Loucy (cell line): ENCODE measurements at regions not wholly inside any gene's neighbourhood (a gene's known extent, or its start where the extent isn't known, plus 50 kb on each side); places are given as distances from the start of the nearest gene placed in this dataset.

ENCODE experiments used
- H2AFZ ChIP-seq: fragments of 200-600 bp; sonication (generic); 2 replicates; pipeline ENCODE4 v1.6.0; 2016; ENCODE audit warnings: antibody characterized with exemption, mild to moderate bottlenecking, low read length, moderate library complexity
- H3F3A ChIP-seq: fragments of 200-600 bp; 2 replicates; pipeline ENCODE4 v1.6.0; 2016; ENCODE audit warnings: antibody characterized with exemption, low read depth, mild to moderate bottlenecking
- H3K27me3 ChIP-seq: fragments of 200-600 bp; sonication (generic); 2 replicates; pipeline ENCODE4 v1.6.1; 2014; ENCODE audit warnings: low read length, mild to moderate bottlenecking; ENCODE audit not compliant: insufficient read depth, poor library complexity, severe bottlenecking
- H3K36me3 ChIP-seq: fragments of 200-600 bp; sonication (generic); 2 replicates; pipeline ENCODE4 v1.6.1; 2016; ENCODE audit warnings: low read length; ENCODE audit not compliant: insufficient read depth
- H3K4me1 ChIP-seq: fragments of 200-600 bp; sonication (generic); 2 replicates; pipeline ENCODE4 v1.5.1; 2014; ENCODE audit warnings: low read length, mild to moderate bottlenecking; ENCODE audit not compliant: insufficient read depth, poor library complexity, severe bottlenecking
- H3K4me2 ChIP-seq: fragments of 200-600 bp; sonication (generic); 2 replicates; pipeline ENCODE4 v1.6.0; 2014; ENCODE audit warnings: antibody characterized with exemption, low read length, low read depth, mild to moderate bottlenecking; ENCODE audit not compliant: poor library complexity, severe bottlenecking
- H3K4me3 ChIP-seq: fragments of 200-600 bp; sonication (generic); 2 replicates; pipeline ENCODE4 v1.5.1; 2014; ENCODE audit warnings: low read length, mild to moderate bottlenecking, mixed read lengths; ENCODE audit not compliant: poor library complexity, severe bottlenecking
- H3K79me2 ChIP-seq: fragments of 200-600 bp; sonication (generic); 2 replicates; pipeline ENCODE4 v1.6.1; 2014; ENCODE audit warnings: low read length; ENCODE audit not compliant: insufficient read depth
- H3K9ac ChIP-seq: fragments of 200-600 bp; sonication (generic); 2 replicates; pipeline ENCODE4 v1.6.0; 2014; ENCODE audit warnings: mild to moderate bottlenecking, low read depth, low read length, moderate library complexity; ENCODE audit not compliant: poor library complexity, severe bottlenecking
- H3K9me2 ChIP-seq: fragments of 200-600 bp; sonication (generic); replicated peaks from 2 replicates; pipeline ENCODE4 v1.6.1; 2016; ENCODE audit warnings: low read depth, low read length, mixed read lengths
- H3K9me3 ChIP-seq: fragments of 200-600 bp; sonication (generic); 2 replicates; pipeline ENCODE4 v1.6.1; 2014; ENCODE audit warnings: mild to moderate bottlenecking, antibody characterized with exemption, low read length, low read depth; ENCODE audit not compliant: insufficient read depth
- H4K20me1 ChIP-seq: fragments of 200-600 bp; sonication (generic); 2 replicates; pipeline ENCODE4 v1.6.0; 2014; ENCODE audit warnings: antibody characterized with exemption, low read length, mild to moderate bottlenecking; ENCODE audit not compliant: insufficient read depth, poor library complexity, severe bottlenecking
- EZH2phosphoT487 ChIP-seq: fragments of 200-600 bp; IDR thresholded peaks from 2 replicates; pipeline ENCODE4 v1.6.1; 2018; ENCODE audit warnings: antibody characterized with exemption, mild to moderate bottlenecking, moderate library complexity, borderline replicate concordance
- TF ChIP-seq, protein P1 (sequence below): fragments of 200-600 bp; sonication (generic); conservative IDR thresholded peaks from 2 replicates; pipeline ENCODE4 v1.5.1; 2014; ENCODE audit warnings: mild to moderate bottlenecking, antibody characterized with exemption, low read length

DNA sequence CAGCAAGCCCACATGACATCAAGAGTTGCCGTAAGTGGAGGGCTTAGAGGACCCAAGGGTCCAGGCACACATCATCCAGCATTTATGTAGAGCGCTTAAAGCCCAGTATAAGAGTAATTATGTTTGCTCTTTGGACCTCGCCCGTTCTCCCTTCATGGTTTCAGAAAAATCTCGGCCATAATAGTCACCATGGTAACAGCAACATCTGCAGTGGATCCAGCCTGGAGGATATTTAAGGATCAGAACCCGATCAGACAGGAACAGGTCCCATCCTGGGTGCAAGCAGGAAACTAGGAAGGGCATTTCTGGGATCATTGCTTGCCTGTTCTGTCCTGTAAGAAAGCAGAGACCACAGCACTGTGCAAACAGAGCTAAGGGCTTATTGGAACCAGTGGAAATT is 89.9 kb upstream of the KAZN start:
- TF ChIP-seq, protein P1, sequence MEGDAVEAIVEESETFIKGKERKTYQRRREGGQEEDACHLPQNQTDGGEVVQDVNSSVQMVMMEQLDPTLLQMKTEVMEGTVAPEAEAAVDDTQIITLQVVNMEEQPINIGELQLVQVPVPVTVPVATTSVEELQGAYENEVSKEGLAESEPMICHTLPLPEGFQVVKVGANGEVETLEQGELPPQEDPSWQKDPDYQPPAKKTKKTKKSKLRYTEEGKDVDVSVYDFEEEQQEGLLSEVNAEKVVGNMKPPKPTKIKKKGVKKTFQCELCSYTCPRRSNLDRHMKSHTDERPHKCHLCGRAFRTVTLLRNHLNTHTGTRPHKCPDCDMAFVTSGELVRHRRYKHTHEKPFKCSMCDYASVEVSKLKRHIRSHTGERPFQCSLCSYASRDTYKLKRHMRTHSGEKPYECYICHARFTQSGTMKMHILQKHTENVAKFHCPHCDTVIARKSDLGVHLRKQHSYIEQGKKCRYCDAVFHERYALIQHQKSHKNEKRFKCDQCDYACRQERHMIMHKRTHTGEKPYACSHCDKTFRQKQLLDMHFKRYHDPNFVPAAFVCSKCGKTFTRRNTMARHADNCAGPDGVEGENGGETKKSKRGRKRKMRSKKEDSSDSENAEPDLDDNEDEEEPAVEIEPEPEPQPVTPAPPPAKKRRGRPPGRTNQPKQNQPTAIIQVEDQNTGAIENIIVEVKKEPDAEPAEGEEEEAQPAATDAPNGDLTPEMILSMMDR, result no peak
- TF ChIP-seq EZH2phosphoT487, result no peak
- no peaks in the 10 kb centered on the region for H4K20me1 ChIP-seq
- H3K4me2 ChIP-seq, result no peak overlapping the region
- H3K79me2 ChIP-seq, result no peaks in the 10 kb centered on the region
- H3K9me3 ChIP-seq, result no peaks in the 10 kb centered on the region
- H3K9me2 ChIP-seq, result no peaks in the 10 kb centered on the region
- H3K4me1 ChIP-seq, result no peaks in the 10 kb centered on the region
- no peak overlapping the region for H3K4me3 ChIP-seq
- H3K9ac ChIP-seq, result no peak overlapping the region
- no peaks in the 10 kb centered on the region for H3K36me3 ChIP-seq
- H3K27me3 ChIP-seq, result no peaks in the 10 kb centered on the region
- no peak overlapping the region for H2AFZ ChIP-seq
- H3F3A ChIP-seq, result no peaks in the 10 kb centered on the region

DNA sequence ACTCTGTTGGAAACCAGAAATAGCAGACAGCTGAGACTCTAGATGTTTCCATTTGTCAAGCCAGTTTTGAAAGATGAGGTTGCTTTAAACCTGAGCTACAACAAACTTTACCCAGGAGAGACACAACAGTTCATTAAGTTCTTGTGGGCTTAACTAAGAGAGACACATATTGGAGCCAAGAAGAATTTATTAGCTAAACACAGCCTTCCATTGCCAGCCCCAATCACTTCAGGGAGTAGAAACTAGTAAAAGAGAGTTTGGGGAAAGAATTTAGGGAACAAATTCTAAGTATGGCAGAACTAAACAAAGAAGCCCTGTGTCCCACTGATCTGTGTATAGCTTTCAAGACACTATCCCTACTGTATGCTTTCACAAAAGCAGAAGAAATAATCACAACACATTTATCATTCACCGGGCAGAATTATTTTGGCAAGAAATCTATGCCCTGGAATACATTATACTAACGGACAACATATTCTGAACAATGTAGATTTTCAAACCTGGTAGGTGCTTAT is 87.3 kb upstream of the KAZN start:
- no peak overlapping the region for H3K9ac ChIP-seq
- H3K9me3 ChIP-seq, result no peaks in the 10 kb centered on the region
- H4K20me1 ChIP-seq, result no peaks in the 10 kb centered on the region
- H3K4me1 ChIP-seq, result no peaks in the 10 kb centered on the region
- no peak overlapping the region for H3K4me3 ChIP-seq
- no peak overlapping the region for H2AFZ ChIP-seq
- H3K79me2 ChIP-seq, result no peaks in the 10 kb centered on the region
- no peaks in the 10 kb centered on the region for H3K27me3 ChIP-seq
- H3K9me2 ChIP-seq, result no peaks in the 10 kb centered on the region
- TF ChIP-seq, protein P1, result no peak
- TF ChIP-seq EZH2phosphoT487, result no peak
- H3K36me3 ChIP-seq, result no peaks in the 10 kb centered on the region
- H3F3A ChIP-seq, result no peaks in the 10 kb centered on the region
- no peak overlapping the region for H3K4me2 ChIP-seq

DNA sequence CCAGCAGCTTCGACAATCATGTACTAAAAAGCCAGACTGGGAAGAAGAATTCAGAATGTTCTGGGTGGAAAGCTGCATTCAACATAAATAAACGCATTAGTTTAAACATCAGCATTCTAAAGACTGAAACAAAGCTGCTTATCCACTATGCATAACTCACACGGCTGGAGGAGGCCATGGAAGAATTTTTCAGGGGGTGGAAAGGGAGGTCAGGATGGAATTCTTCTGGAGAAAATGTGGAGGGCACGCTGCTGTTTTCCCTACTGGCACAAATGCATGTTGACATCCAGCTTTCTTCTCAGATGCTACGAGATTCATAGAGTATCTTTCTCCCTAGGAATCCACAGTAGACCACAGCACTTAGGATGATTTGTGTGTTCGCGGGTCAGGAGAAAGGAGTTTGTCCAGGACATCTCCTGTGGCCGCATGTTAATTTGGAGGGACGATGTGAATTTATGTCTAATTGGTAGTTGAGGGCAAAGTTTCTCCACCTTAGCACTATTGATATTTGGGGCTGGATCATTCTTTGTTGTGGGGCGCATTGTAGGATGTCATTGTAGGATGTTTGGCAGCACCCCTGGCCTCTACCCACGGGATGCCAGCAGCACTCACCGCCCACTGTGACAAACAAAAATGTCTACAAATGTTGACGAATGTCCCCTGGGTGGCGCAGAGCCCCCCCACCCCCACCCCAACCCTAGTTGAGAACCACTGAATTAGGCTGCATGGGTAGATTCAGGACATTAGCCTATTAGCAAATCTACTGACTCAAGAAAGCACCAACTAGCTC is 86.5 kb upstream of the KAZN start:
- H3F3A ChIP-seq, result no peaks in the 10 kb centered on the region

More for the DNA sequence above, 86.5 kb upstream of the KAZN start:
- H3K9me3 ChIP-seq, result no peaks in the 10 kb centered on the region
- H3K79me2 ChIP-seq, result no peaks in the 10 kb centered on the region
- H3K9ac ChIP-seq, result no peak overlapping the region
- no peaks in the 10 kb centered on the region for H3K4me1 ChIP-seq
- H3K36me3 ChIP-seq, result no peaks in the 10 kb centered on the region
- TF ChIP-seq, protein P1, result no peak
- TF ChIP-seq EZH2phosphoT487, result no peak
- no peaks in the 10 kb centered on the region for H3K9me2 ChIP-seq
- no peak overlapping the region for H3K4me3 ChIP-seq
- no peaks in the 10 kb centered on the region for H3K27me3 ChIP-seq
- no peaks in the 10 kb centered on the region for H4K20me1 ChIP-seq
- H3K4me2 ChIP-seq, result no peak overlapping the region
- H2AFZ ChIP-seq, result no peak overlapping the region
